Islet of Langerhans (tissue), 1 donor: ENCODE measurements at regions not wholly inside any gene's neighbourhood (a gene's known extent, or its start where the extent isn't known, plus 50 kb on each side); places are given as distances from the start of the nearest gene placed in this dataset.
"Not testable (repeated sequence)": the region's sequence is repeated elsewhere in the genome, so short reads cannot be mapped to it uniquely, and the experiment has no call there.

Source experiments
- FAIRE-seq: peaks from one replicate; lab custom pipeline; 2011; peaks lifted over from hg19 to GRCh38; lab: Jason Lieb, UNC

DNA sequence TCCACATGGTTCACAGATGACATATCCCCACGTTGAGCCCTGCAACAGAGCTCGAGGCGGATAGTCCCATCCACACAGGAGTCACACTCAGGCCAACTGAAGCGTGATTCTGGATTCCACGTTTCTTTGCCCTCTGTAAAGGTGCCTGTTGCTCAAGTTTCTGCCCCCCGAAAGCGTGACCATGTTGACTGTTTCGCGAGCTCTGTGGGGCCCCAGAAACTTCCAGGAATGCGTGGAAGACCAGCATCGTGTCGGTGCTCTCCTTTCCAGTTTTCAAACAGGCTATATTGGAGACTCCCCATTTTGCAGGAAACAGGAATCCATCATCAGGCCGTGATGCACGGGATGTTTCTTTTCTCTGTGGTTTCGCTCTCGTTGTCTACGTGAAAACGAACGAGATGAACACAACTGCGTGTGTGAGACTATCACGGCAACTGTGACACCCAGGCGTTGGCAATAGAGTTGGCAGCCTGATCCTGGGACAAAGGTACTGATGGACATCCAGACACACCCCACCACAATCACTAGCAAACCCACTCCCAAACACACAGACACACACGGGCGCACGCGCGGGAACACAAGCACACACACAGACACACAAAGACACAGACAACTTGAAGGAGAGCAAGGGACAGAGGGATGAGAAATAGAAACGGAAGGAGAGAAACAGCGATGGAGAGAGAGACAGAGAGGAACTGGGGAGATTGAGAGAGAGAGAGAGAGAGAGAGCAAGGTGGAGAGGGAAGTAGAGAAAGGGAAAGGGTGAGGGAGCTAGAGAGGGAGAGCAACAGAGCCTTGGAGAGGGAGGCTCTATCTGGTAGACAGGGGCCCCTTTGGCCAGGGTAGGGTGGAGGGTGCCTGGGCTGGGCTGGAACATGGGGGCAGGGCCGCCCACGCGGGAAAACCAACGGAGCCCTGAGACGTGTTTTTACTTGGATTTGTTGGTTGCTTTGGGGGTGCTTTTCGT lies 1609.3 kb downstream of the SPATA31A7 start:
- FAIRE-seq = not testable (repeated sequence)

DNA sequence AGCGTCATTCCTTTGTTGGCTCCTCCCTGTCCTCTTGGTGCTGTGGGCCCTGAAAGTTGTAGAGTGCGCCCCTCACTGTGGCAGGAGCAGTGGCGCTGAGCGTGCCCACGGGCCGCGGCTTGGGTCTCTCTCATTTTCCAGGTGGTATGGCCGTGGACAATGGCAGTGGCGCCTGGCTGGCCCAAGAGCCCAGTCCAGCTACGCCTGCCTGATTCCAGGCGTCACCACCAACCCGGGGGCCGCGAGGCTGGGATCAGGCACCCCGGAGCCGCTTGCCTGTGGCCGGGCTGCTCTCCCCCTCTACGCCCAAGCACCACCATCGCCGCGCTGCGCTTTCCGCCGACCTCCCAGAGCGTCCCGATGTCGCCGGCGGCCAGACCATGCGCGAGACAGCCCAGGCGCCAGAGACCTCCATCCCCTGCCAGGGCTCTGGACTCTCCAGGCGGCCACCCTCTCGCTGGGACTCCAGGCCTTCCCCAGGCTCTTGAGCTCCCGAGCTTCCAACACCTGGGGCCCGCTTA lies 1610.1 kb downstream of the SPATA31A7 start:
- FAIRE-seq = not testable (repeated sequence)

DNA sequence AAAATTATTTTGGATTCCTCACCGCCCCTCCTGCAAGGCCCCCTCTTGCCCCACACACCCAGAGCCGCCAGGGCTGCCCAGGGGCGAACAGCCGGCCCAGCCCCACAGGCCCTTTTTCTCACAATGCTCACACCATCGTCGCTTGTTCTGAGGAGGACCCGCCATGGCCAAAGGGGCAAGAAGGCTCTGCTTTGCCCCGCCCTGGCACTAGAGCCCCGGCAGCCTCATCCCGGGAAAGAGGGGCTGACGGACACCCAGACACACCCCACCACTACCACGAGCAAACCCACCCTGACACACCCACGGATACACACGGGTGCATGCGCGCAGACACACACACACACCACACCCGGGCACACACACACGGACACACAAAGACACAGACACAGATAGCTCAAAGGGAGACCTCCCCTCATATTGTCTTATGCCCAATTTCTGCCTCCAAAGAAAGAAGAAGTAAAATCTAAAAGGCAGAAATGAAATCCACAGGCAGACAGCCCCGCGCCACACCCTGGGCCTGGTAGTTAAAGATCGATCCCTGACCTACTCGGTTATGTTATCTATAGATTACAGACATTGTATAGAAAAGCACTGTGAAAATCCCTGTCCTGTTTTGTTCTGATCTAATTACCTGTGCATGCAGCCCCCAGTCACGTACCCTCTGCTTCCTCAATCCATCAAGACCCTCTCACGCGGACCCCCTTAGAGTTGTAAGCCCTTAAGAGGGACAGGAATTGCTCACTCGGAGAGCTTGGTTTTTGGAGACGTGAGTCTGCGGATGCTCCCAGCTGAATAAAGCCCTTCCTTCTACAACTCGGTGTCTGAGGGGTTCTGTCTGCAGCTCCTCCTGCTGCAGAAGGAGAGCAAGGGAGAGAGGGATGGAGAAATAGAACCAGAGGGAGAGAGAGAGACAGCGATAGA lies 1610.9 kb downstream of the SPATA31A7 start:
- FAIRE-seq = not testable (repeated sequence)

DNA sequence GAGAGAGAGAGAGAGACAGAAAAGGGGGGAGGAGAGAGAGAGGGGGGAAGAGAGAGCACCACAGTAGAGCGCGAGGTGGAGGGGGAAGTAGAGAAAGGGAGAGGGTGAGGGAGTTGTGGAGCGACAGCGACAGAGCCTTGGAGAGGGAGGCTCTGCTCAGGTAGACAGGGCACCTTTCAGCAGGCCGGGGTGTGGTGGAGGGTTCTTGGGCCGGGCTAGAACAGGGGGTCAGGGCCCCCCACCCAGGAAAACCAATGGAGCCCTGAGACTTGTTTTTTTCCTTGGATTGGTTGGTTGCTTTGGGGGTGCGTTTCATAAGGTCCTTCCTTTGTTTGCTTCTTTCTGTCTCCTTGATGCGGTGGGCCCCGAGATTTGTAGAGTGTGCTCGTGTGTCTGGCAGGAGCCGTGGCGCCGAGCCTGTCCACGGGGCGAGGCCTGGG lies 1611.6 kb downstream of the SPATA31A7 start:
- not testable (repeated sequence) for FAIRE-seq

DNA sequence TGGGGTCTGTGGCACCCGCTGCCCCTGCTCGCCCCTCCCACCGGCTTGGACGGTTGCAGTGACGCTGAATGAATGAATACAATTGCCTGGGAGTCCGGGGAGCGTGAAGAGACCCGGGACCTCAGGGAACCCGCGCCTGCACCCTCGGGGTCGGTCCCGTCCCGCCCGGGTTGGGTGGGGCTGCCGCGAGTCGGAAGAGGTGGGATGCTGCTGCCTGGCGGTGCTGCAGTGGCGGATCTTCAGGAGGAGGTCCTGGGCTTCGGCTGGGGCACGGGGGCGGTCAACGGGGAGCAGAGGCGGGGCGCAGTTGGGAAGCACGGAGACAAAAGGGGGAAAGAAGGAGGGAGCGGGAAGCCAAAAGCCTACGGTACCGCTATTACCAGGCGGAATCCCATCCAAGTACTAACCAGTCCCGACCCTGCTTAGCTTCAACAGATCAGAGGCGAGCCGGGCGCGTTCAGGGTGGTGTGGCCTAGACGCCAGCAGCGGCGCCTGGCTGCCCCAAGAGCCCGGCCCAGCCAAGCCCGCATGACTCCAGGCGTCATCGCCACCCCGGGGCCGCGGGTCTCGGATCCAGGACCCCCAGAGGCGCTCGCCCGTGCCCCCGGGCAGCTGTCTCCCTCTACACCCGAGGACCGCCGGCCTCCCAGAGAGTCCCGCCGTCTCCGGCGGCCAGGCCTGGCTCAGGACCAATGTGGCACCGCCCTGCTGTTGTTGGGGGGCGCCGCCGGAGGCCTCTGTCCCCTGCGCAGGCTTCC lies 1612.3 kb downstream of the SPATA31A7 start:
- not testable (repeated sequence) for FAIRE-seq

DNA sequence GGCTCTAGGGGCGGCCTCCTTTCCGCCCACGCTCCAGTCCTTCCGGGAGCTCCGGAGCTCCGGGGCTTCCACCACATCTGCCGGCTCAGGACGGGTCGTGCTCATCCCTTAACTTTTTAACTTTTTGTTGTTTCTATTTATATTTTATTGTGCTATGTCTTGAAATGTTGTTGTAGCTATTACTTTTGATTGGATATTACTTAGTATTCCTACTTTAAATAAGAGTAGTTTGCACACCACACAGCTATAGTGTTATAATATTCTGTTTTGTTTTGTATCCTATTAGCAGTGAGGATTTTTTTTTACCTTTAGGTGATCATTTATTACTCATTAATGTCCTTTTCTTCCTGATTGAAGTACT lies 1612.9 kb downstream of the SPATA31A7 start:
- not testable (repeated sequence) for FAIRE-seq

DNA sequence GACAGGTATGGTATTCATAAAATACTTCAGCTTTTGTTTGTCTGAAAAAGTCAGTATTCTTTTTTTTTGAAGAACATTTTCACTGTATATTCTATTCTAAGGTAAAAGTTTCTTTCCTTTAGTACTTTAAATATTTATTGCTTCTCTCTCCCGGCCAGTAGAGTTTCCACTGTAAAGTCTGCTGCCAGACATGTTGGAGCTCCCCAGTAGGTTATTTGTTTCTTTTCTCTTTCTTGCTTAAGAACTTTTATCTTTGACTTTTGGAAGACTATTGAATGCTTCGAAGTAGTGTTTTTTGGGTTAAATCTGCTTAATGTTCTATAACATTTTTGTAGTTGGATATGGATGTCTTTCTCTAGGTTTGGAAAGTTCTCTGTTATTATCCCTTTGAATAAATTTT lies 1613.3 kb downstream of the SPATA31A7 start:
- FAIRE-seq = not testable (repeated sequence)

DNA sequence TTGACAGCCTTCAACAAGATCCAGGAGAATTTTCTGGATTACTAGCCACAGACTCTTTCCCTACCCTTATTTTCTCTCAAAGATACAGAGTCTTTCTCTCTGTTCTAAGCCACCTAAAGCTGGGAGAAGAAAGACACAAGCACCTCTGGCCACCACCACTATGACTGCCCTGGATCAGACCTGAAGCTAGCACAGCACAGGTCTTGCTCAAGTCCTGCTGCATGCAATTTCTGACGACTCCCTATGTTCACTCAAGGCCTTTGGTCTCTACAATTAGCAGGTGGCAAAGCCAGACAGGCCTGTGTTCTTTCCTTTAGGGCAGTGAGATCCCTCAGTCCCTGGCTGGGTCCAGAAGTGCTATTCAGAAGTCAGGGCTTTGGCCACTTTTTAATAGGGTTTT lies 1614.5 kb downstream of the SPATA31A7 start:
- FAIRE-seq = not testable (repeated sequence)

DNA sequence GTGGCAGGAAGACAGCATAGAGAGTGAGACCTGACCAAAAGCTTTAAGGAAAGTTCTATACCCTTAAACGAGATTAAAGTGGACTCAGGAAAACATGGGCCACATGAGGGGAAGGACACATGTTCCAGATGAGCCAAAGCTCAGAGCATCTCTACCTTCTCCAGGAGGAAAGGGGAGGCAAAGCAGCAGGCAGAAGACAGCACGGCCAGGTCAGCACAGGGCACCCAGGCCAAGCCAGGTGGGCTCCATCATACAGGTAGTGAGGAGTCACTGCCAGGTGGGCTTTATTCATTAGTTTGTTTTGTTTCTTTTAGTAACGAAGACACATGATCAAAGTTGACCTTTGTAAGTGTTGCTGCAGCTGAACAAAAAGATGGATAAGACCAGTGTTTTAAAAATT lies 1617.6 kb downstream of the SPATA31A7 start:
- FAIRE-seq = not testable (repeated sequence)

DNA sequence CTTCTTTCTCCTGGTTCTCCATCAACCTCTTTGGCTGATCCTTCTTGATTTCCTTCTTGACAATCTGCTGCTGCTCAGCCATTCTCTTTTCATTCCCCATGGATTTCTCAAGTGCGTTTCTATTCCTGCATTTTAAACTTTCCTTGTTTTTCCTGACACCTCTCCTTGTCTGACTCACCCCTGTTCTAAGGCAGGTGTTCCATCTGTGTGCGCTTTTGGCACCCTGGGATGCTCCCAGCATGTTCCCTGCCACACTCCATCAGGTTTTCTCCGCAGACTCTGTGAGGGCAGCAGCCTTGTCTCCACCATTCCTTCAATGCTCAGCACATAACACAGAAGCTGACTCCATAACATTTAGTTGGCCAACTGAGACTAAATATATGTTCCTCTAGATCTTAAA lies 1618.2 kb downstream of the SPATA31A7 start:
- FAIRE-seq = not testable (repeated sequence)

DNA sequence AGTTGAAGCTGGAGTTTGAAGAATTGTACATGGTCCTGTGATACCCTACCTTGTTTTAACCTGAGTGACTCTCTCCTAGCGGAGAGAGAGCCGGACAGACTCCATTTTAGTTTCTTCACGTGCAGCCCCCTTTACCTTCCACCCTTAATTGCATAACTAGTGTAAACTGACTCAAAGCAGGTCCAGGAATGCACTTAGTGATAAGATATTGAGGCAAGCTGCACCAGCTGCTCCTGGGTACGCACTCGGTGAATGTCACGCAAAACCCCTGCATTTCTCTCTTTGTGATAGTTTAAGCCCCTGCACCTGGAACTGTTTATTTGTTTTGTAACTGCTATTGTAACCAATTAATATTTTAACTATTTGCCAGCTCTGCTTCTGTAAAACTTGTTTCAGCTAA lies 1620.5 kb downstream of the SPATA31A7 start:
- not testable (repeated sequence) for FAIRE-seq

DNA sequence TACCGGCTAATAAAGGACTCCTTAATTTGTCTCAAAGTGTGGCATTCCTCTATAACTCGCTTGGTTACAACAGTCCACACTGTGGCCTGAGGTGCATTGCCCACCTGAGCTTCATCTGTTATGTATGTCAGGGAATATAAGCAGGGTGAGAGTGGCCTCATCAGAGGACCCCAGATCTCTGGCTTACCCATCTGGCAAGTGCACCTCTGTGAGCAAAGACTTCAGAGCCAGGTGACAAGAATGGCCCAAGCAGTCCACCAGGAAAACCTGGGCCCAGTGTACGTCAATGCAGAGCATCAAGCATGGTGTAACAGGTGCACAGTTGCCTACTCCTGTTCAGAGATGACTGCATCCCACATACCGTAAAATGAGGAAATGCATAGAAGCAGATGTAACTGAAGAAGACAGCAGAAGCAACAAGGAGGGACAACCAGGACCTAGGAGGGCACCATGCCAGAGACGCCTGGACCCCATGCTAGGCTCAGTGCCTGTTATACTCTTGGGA lies 1621.0 kb downstream of the SPATA31A7 start:
- not testable (repeated sequence) for FAIRE-seq

DNA sequence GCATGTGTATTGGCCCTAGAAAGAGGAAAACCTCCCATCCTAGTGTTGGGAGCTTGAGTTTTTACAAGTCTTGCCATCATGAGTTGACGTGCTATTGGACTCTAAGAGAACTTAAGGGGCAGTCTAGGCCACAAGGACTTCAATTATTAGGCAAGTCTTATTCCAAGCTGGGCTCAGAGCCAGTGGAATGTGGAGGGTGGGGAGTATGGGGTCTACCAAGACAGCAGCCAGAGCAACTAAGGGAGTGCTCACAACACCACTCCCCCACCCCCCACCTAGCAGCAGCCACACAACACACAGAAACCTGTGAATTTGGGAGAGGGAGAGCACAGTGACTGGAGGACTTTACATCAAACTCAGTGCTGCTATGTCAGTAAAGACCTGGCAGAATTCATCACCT lies 1625.6 kb downstream of the SPATA31A7 start:
- not testable (repeated sequence) for FAIRE-seq

DNA sequence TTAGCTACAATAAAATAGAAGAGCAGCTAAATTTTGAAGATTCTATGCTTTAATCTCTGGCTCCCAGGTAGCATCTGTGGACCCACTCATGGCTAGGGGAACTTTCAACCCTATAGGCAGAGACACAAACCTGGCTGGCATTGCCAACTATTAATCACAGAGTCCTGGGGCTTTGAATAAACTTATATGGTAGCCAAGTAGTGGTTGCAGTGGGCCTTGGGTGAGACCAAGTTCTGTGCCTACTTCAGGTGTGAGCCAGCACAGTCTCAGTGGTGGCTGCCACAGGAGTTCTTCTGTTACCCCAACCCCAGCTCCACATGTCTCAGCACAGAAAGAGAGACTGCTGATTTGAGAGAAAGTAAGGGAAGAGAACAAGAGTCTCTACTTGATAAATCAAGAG lies 1626.5 kb downstream of the SPATA31A7 start:
- not testable (repeated sequence) for FAIRE-seq

DNA sequence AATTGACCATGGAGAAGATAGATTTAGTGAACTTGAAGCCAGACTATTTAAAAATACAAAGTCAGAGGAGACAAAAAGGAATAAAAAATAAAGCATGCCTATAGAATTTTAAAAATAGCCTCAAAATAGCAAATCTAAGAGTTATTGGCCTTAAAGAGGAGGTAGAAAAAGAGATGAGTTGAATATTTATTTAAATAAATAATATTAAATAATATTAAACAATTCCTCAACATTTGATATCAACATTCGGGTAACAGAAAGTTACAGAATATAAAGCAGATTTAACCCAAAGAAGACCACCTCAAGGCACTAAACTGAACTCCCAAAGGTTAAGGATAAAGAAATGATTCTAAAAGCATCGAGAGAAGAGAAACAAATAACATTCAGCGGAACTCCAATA lies 1627.4 kb downstream of the SPATA31A7 start:
- not testable (repeated sequence) for FAIRE-seq

DNA sequence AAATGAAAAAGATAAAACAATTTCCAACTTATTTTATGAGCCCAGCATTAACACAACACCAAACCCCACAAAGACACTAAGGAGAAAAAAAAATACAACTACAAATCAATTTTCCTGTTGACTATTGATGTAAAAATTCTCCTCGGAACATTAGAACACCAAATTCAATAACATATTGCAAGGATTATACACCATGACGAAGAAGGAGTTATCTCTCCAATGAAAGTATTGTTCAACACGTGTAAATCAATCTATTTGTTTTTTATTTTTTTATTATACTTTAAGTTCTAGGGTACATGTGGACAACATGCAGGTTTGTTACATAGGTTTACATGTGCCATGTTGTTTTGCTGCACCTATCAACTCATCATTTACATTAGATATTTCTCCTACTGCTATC lies 1632.3 kb downstream of the SPATA31A7 start:
- not testable (repeated sequence) for FAIRE-seq

DNA sequence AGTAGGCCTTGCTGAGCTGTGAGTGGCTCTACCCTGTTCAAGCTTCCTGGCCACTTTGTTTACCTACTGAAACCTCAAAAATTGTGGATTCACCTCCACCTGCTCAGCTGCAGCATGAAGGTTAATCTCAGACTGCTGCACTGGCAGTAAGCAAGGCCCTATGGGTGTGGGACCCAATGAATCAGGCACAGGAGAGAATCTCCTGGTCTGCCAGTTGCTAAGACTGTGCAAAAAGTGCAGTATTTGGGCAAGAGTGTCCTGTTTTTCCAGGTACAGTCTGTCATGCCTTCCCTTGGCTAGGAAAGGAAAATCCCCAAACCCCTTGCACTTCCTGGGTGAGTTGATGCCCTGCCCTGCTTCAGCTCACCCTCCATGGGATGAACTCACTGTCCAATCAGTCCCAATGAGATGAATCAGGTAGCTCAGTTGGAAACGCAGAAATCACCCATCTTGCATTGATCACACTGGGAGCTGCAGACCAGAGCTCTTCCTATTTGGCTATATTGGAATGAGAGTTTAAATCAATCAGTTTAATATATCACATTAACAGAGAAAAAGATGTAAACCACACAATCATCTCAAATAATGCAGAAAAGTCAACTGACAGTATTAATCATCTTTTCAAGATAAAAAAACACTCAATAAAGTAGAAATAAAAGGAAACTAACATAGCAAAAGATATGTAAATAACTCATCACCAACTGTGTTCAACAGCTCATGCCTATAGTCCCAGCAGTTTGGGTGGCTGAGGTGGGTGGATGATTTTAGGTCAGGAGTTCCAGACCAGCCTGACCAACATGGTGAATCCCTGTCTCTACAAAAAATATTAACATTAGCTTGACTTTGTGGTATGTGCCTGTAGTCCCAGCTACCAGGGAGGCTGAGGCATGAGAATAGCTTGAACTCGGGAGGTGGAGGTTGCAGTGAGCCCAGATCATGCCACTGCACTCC lies 1638.4 kb downstream of the SPATA31A7 start:
- not testable (repeated sequence) for FAIRE-seq

DNA sequence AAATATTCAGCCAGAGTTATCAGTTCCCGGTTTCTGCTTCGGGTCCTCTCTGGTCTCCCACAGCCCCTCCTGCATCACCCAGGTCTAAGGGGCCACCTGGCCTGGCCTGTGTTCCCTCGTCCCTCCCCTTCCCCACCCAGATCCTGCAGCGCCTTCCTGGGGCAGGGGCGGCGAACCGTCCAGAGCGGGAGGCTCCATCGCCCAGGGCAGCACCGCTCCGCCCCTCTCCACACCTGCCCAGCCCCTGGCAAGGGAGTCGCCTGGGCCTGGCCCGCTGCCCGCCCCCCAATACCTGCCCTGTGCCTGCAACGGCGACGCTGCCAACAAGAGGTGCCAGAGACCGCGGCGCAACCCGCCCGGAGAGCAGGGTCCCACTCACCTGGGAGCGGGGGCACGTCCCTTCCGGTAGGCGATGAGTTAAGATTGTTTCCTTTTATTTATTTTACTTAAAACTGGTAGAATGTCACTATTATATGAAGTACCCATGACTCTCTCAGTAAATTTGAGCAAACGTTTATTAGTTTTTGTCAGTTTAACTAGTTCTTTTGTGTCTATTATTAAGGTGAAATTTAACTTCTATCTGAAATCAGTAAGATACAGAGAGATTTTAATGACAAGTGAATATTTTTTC lies 1641.1 kb downstream of the SPATA31A7 start:
- FAIRE-seq = not testable (repeated sequence)

DNA sequence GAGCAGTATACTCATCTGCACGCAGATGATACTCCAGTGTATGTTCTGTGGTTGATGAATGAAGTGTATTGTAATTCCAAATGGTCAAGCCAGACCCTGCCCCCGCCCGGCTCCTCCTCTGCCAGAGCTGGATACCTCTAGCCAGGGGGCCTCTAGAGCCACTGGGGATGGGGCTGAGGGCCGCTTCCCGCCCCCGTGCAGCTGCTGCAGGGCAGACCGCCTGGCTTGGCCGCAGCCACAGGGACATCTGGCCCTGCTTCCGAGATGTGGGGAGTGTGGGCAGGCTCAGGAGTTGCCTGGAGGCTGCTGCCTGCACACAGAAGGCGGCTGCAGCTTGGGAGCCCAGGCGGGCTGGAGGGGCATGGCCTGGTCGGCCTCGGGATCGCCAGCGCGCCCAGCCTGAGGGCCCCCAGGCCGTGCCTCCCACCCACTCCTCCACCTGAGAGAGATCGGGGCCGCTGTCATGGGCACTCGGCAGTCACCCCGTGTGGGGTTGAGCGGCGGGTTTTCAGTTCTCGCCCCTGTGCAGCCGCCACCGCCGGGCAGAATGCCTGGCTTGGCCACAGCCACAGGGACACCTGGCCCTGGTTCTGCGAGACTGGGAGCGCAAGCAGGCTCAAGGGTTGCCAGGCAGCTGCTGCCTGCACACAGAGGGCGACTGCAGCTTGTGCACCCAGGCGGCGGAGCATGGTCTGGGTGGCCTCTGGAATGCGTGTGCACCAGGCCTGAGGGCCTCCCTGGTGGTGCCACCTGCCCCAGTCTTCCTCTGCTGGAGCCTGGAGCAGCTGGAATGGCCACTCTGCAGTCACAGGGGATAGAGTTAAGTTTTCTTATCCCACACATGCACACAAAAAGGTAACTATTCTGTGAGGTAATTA lies 1643.7 kb downstream of the SPATA31A7 start:
- not testable (repeated sequence) for FAIRE-seq
